H1 (cell line): ENCODE measurements at regions not wholly inside any gene's neighbourhood (a gene's known extent, or its start where the extent isn't known, plus 50 kb on each side); places are given as distances from the start of the nearest gene placed in this dataset.
A peak's percentile ranks its signal among the peaks of the same experiment; 100 is the strongest.

Experiments used
- CTCF ChIA-PET: fragments of 300-600 bp; sonication (Branson Sonifier 250); formaldehyde crosslinking; loops from one replicate; lab custom pipeline; 2021; ENCODE audit not compliant: partially characterized antibody; lab: Charles Lee
- POLR2A ChIA-PET: fragments of 300-600 bp; sonication (Branson Sonifier 250); formaldehyde crosslinking; loops from one replicate; lab custom pipeline; 2021; ENCODE audit warnings: inconsistent platforms; ENCODE audit not compliant: partially characterized antibody; lab: Charles Lee
- DNase-seq, 2 experiments: peaks; one replicate each; pipeline versions ENCODE4 v3.0.0 to v3.0.0-alpha.2; 2010 to 2022; ENCODE audit warnings: low spot score in 2 of 2, low read depth in 1 of 2, mixed read lengths in 1 of 2
- FAIRE-seq: peaks from 2 replicates; lab custom pipeline; 2011; peaks lifted over from hg19 to GRCh38; lab: Jason Lieb, UNC
- H2AFZ ChIP-seq: 2 replicates; pipeline ENCODE4 v1.8.1; 2012; ENCODE audit warnings: low read length, inconsistent platforms
- H2AK5ac ChIP-seq: 2 replicates; pipeline ENCODE4 v1.6.1; 2013; ENCODE audit warnings: low read depth, low read length
- H2BK120ac ChIP-seq: replicated peaks from 2 replicates; pipeline ENCODE3; 2013; ENCODE audit warnings: low read depth, low read length, inconsistent platforms
- H2BK12ac ChIP-seq: 2 replicates; pipeline ENCODE4 v1.6.1; 2013; ENCODE audit warnings: low read depth, low read length
- H2BK15ac ChIP-seq: 2 replicates; pipeline ENCODE4 v1.6.1; 2013; ENCODE audit warnings: low read length
- H2BK20ac ChIP-seq: 2 replicates; pipeline ENCODE4 v1.6.1; 2013; ENCODE audit warnings: low read length
- H2BK5ac ChIP-seq: 2 replicates; pipeline ENCODE4 v1.6.1; 2013; ENCODE audit warnings: low read depth, low read length
- H3K14ac ChIP-seq: 2 replicates; pipeline ENCODE4 v1.6.1; 2013; ENCODE audit warnings: inconsistent platforms; ENCODE audit not compliant: insufficient read length
- H3K18ac ChIP-seq: 2 replicates; pipeline ENCODE4 v1.6.1; 2013; ENCODE audit warnings: low read length; ENCODE audit errors: extremely low read depth
- H3K23ac ChIP-seq: 2 replicates; pipeline ENCODE4 v1.6.1; 2013; ENCODE audit warnings: inconsistent platforms; ENCODE audit not compliant: insufficient read length
- H3K23me2 ChIP-seq: 2 replicates; pipeline ENCODE4 v1.6.1; 2013; ENCODE audit warnings: low read depth, low read length
- H3K27ac ChIP-seq: 2 replicates; pipeline ENCODE4 v1.6.1; 2011; ENCODE audit warnings: low read depth, low read length, inconsistent platforms
- H3K27me3 ChIP-seq, 4 experiments: replicated peaks in 1 of 4; 1 replicate in 1 of 4; 2 replicates in 3 of 4; pipeline versions ENCODE4 v1.6.1 to v1.8.1; 2011 to 2013; ENCODE audit warnings: low read length in 3 of 4, mild to moderate bottlenecking in 3 of 4, inconsistent platforms in 2 of 4, mixed read lengths in 2 of 4, moderate library complexity in 1 of 4; ENCODE audit not compliant: control insufficient read depth in 3 of 4, insufficient read depth in 3 of 4; ENCODE audit errors: extremely low read depth in 1 of 4
- H3K36me3 ChIP-seq, 4 experiments: 2 replicates each; pipeline versions ENCODE4 v1.6.1 to v1.8.1; 2011 to 2013; ENCODE audit warnings: mild to moderate bottlenecking in 4 of 4, low read length in 3 of 4, moderate library complexity in 2 of 4, control low read depth in 1 of 4, inconsistent platforms in 1 of 4; ENCODE audit not compliant: insufficient read depth in 4 of 4, control insufficient read depth in 2 of 4
- H3K4ac ChIP-seq: replicated peaks from 2 replicates; pipeline ENCODE3; 2013; ENCODE audit warnings: low read length, low read depth, mixed read lengths, inconsistent platforms; ENCODE audit not compliant: insufficient read length
- H3K4me1 ChIP-seq, 4 experiments: replicated peaks in 1 of 4; 1 replicate in 1 of 4; 2 replicates in 3 of 4; pipeline versions ENCODE4 v1.6.1 to v1.8.1; 2011 to 2013; ENCODE audit warnings: low read length in 3 of 4, inconsistent platforms in 2 of 4, mixed read lengths in 1 of 4; ENCODE audit not compliant: insufficient read depth in 4 of 4, control insufficient read depth in 3 of 4
- H3K4me2 ChIP-seq, 2 experiments: 2 replicates each; pipeline versions ENCODE4 v1.6.1 to v1.8.1; 2011 to 2013; ENCODE audit warnings: low read depth in 2 of 2, low read length in 2 of 2, control low read depth in 1 of 2, inconsistent platforms in 1 of 2, mild to moderate bottlenecking in 1 of 2; ENCODE audit not compliant: insufficient read depth in 1 of 2
- H3K4me3 ChIP-seq, 4 experiments: fragments of 200-600, 300-600 bp in 1 of 4; sonication (generic), shearing (Covaris generic), sonication (Bioruptor Twin) in 1 of 4; 2 replicates each; pipeline versions ENCODE4 v1.5.1 to v1.8.1; 2011 to 2016; ENCODE audit warnings: low read length in 4 of 4, low read depth in 3 of 4, control low read depth in 2 of 4, inconsistent platforms in 2 of 4, mild to moderate bottlenecking in 2 of 4, mixed read lengths in 1 of 4, moderate library complexity in 1 of 4; ENCODE audit not compliant: insufficient read depth in 2 of 4; ENCODE audit errors: extremely low read depth in 1 of 4
- H3K56ac ChIP-seq: replicated peaks from 2 replicates; pipeline ENCODE3; 2013; ENCODE audit warnings: low read depth, mild to moderate bottlenecking, mixed read lengths, low read length, inconsistent platforms; ENCODE audit not compliant: insufficient read length
- H3K79me1 ChIP-seq: 2 replicates; pipeline ENCODE4 v1.6.1; 2013; ENCODE audit warnings: low read depth, low read length, control low read depth
- H3K79me2 ChIP-seq, 2 experiments: 2 replicates each; pipeline versions ENCODE4 v1.6.1 to v1.8.1; 2012 to 2013; ENCODE audit warnings: low read length in 2 of 2, mild to moderate bottlenecking in 2 of 2, inconsistent platforms in 1 of 2; ENCODE audit not compliant: insufficient read depth in 2 of 2, control insufficient read depth in 1 of 2
- H3K9ac ChIP-seq, 4 experiments: replicated peaks in 1 of 4; 1 replicate in 1 of 4; 2 replicates in 3 of 4; pipeline versions ENCODE4 v1.6.1 to v1.8.1; 2011 to 2013; ENCODE audit warnings: low read depth in 3 of 4, low read length in 3 of 4, control low read depth in 2 of 4, mild to moderate bottlenecking in 2 of 4, moderate library complexity in 2 of 4, inconsistent platforms in 1 of 4; ENCODE audit errors: extremely low read depth in 1 of 4
- H3K9me3 ChIP-seq, 2 experiments: 2 replicates each; pipeline versions ENCODE4 v1.6.1 to v1.8.1; 2012 to 2013; ENCODE audit warnings: mild to moderate bottlenecking in 2 of 2, moderate library complexity in 2 of 2, control low read depth in 1 of 2, inconsistent platforms in 1 of 2, low read depth in 1 of 2, low read length in 1 of 2, mixed read lengths in 1 of 2; ENCODE audit not compliant: insufficient read depth in 2 of 2
- H4K20me1 ChIP-seq, 2 experiments: replicated peaks in 1 of 2; 2 replicates each; pipeline versions ENCODE3 to v1.8.1; 2011 to 2013; ENCODE audit warnings: inconsistent platforms in 2 of 2, low read length in 2 of 2, mild to moderate bottlenecking in 1 of 2; ENCODE audit not compliant: insufficient read depth in 2 of 2, control insufficient read depth in 1 of 2
- H4K5ac ChIP-seq: 2 replicates; pipeline ENCODE4 v1.6.1; 2013; ENCODE audit warnings: low read length, low read depth, mixed read lengths, inconsistent platforms; ENCODE audit not compliant: insufficient read length
- H4K8ac ChIP-seq: 2 replicates; pipeline ENCODE4 v1.8.0; 2013; ENCODE audit warnings: mild to moderate bottlenecking, moderate library complexity, low read length, inconsistent platforms; ENCODE audit not compliant: insufficient read depth; ENCODE audit errors: extremely low read depth
- H4K91ac ChIP-seq: replicated peaks from 2 replicates; pipeline ENCODE3; 2013; ENCODE audit warnings: low read length, mixed read lengths, inconsistent platforms; ENCODE audit not compliant: insufficient read length
- BACH1 ChIP-seq: IDR thresholded peaks from 2 replicates; pipeline ENCODE4 v1.6.1; 2012; ENCODE audit warnings: low read length, improper control_type of control experiment
- EP300 ChIP-seq, 2 experiments: IDR thresholded peaks; 1 replicate in 1 of 2; 2 replicates in 1 of 2; pipeline ENCODE4 v1.6.1; 2011 to 2012; ENCODE audit warnings: low read depth in 2 of 2, low read length in 2 of 2, mild to moderate bottlenecking in 2 of 2, borderline replicate concordance in 1 of 2, inconsistent platforms in 1 of 2, moderate library complexity in 1 of 2
- NANOG ChIP-seq: IDR thresholded peaks from 2 replicates; pipeline ENCODE4 v1.6.1; 2011; ENCODE audit warnings: low read length, low read depth, mild to moderate bottlenecking, inconsistent platforms; ENCODE audit not compliant: insufficient read depth, poor library complexity, severe bottlenecking
- PHF8 ChIP-seq: fragments of 200-600 bp; sonication (generic); conservative IDR thresholded peaks from 2 replicates; pipeline ENCODE4 v1.7.1; 2012; ENCODE audit warnings: low read depth, mild to moderate bottlenecking, inconsistent platforms, low read length, moderate library complexity
- POU5F1 ChIP-seq: IDR thresholded peaks from 2 replicates; pipeline ENCODE4 v1.6.1; 2011; ENCODE audit warnings: low read depth, mild to moderate bottlenecking, low read length, moderate library complexity
- RBBP5 ChIP-seq: IDR thresholded peaks from 2 replicates; pipeline ENCODE4 v1.7.1; 2012; ENCODE audit warnings: low read depth, mild to moderate bottlenecking, inconsistent platforms, low read length, moderate library complexity, borderline replicate concordance
- RXRA ChIP-seq: IDR thresholded peaks from 2 replicates; pipeline ENCODE4 v1.6.1; 2011; ENCODE audit warnings: low read depth, mild to moderate bottlenecking, low read length, moderate library complexity; ENCODE audit not compliant: insufficient read depth
- SP2 ChIP-seq: IDR thresholded peaks from 2 replicates; pipeline ENCODE4 v1.6.1; 2012; ENCODE audit warnings: mild to moderate bottlenecking, low read length, inconsistent platforms
- WGBS, 2 experiments: shearing (Covaris generic) in 1 of 2; methylation state at CpG; one replicate each; pipeline versions ENCODE4 v1.1.6 to v1.1.7; 2013 to 2015; ENCODE audit warnings: low lambda C conversion rate in 2 of 2, mixed read lengths in 2 of 2, inconsistent platforms in 1 of 2, low coverage in 1 of 2, missing lambda C conversion rate in 1 of 2; ENCODE audit not compliant: insufficient replicate concordance in 2 of 2, insufficient coverage in 1 of 2, insufficient read length in 1 of 2; ENCODE audit errors: extremely low coverage in 1 of 2, missing lambda C conversion rate in 1 of 2; 5-methylcytosine and 5-hydroxymethylcytosine counted together

GRCh38 chr12:90084018-90084417, 375.4 kb upstream of the ATP2B1 start:
- Histone ChIP-seq H3K36me3 (no peaks in the 10 kb centered on the region), H3K27ac (no peak overlapping the region), H2BK120ac (no peak overlapping the region), H2BK12ac (no peak overlapping the region), H3K4me1 (no peaks in the 10 kb centered on the region), H3K27me3 (no peaks in the 10 kb centered on the region), H2AFZ (no peak overlapping the region), H3K4ac (no peak overlapping the region), H2BK15ac (no peak overlapping the region), H3K14ac (no peak overlapping the region), H4K20me1 (no peaks in the 10 kb centered on the region), H3K18ac (no peak overlapping the region), H4K91ac (no peak overlapping the region), H3K9me3 (no peaks in the 10 kb centered on the region), H2BK20ac (no peak overlapping the region), H2AK5ac (no peak overlapping the region), H3K56ac (no peak overlapping the region), H3K9ac (no peak overlapping the region), H3K79me1 (no peaks in the 10 kb centered on the region)
- FAIRE-seq (no peak), DNase-seq (no peak)
- CTCF ChIA-PET = interaction anchor here (2.5 kb wide), 1 partner anchor 20 kb away, joined by 12 read pairs; no protein-coding TSS in a partner anchor
- TF ChIP-seq RBBP5 (no peak), PHF8 (no peak), POU5F1 (no peak), BACH1 (peak; percentile 50; the same call in 1 of the 2 replicates), NANOG (no peak), EP300 (IDR thresholded peaks at IDR 0.05; ENCODE audit: borderline replicate concordance in 1 of 2, low read depth in 2 of 2, low read length in 2 of 2) (no peak), RXRA (no peak), SP2 (no peak)
- TF ChIP-seq, all 59 proteins: peak for 1
- H2BK5ac ChIP-seq = no peak overlapping the region
- no peaks in the 10 kb centered on the region for H3K23me2 ChIP-seq
- H3K4me2 ChIP-seq = no peak overlapping the region
- no peak overlapping the region for H3K23ac ChIP-seq
- H3K4me3 ChIP-seq = no peak overlapping the region
- no peak overlapping the region for H4K5ac ChIP-seq
- H4K8ac ChIP-seq = no peak overlapping the region
- POLR2A ChIA-PET = no interaction called here
- H3K79me2 ChIP-seq = no peaks in the 10 kb centered on the region
- WGBS, 2 experiments = 90% methylated on average over 2 of the region's 2 CpGs; no CpG with 5 or more reads in 1 of the 2 experiments
